ENCODE measurements at regions not wholly inside any gene's neighbourhood (a gene's known extent, or its start where the extent isn't known, plus 50 kb on each side); places are given as distances from the start of the nearest gene placed in this dataset.

- peak; percentile 41 for DNase-seq (ENCODE audit: low read depth)
Observed at GRCh38 chr10:128419466-128420019, 293.3 kb upstream of the MKI67 start.

GRCh38 chr10:128420623-128421022 lies 294.4 kb upstream of the MKI67 start:
- no peak for DNase-seq (ENCODE audit: low read depth)

GRCh38 chr10:128421371-128422160 lies 295.3 kb upstream of the MKI67 start:
- DNase-seq (ENCODE audit: low read depth), result no peak

GRCh38 chr10:128422190-128422589 lies 296.0 kb upstream of the MKI67 start:
- DNase-seq (ENCODE audit: low read depth), result no peak

GRCh38 chr10:128422999-128423398 lies 296.8 kb upstream of the MKI67 start:
- no peak for DNase-seq (ENCODE audit: low read depth)

- no peak for DNase-seq (ENCODE audit: low read depth)
Observed at GRCh38 chr10:128429321-128429720, 303.1 kb upstream of the MKI67 start.

GRCh38 chr10:128429835-128430513 lies 303.8 kb upstream of the MKI67 start:
- no peak for DNase-seq (ENCODE audit: low read depth)

- DNase-seq (ENCODE audit: low read depth), result no peak
Observed at GRCh38 chr10:128431083-128431482, 304.9 kb upstream of the MKI67 start.

- no peak for DNase-seq (ENCODE audit: low read depth)
Observed at GRCh38 chr10:128431506-128431905, 305.3 kb upstream of the MKI67 start.

- DNase-seq (ENCODE audit: low read depth), result no peak
Observed at GRCh38 chr10:128432011-128432410, 305.8 kb upstream of the MKI67 start.

GRCh38 chr10:128432423-128432822 lies 306.2 kb upstream of the MKI67 start:
- no peak for DNase-seq (ENCODE audit: low read depth)

GRCh38 chr10:128435811-128436210 lies 309.6 kb upstream of the MKI67 start:
- DNase-seq (ENCODE audit: low read depth), result no peak

GRCh38 chr10:128437786-128438345 lies 311.6 kb upstream of the MKI67 start:
- no peak for DNase-seq (ENCODE audit: low read depth)

GRCh38 chr10:128438417-128439063 lies 312.3 kb upstream of the MKI67 start:
- DNase-seq (ENCODE audit: low read depth), result no peak

- no peak for DNase-seq (ENCODE audit: low read depth)
Observed at GRCh38 chr10:128440513-128441160, 314.4 kb upstream of the MKI67 start.

- no peak for DNase-seq (ENCODE audit: low read depth)
Observed at GRCh38 chr10:128443925-128444518, 317.8 kb upstream of the MKI67 start.

GRCh38 chr10:128448796-128449195 lies 322.6 kb upstream of the MKI67 start:
- DNase-seq (ENCODE audit: low read depth), result no peak

- no peak for DNase-seq (ENCODE audit: low read depth)
Observed at GRCh38 chr10:128451879-128452278, 325.7 kb upstream of the MKI67 start.

- no peak for DNase-seq (ENCODE audit: low read depth)
Observed at GRCh38 chr10:128456271-128456670, 330.0 kb upstream of the MKI67 start.

- no peak for DNase-seq (ENCODE audit: low read depth)
Observed at GRCh38 chr10:128457136-128457535, 330.9 kb upstream of the MKI67 start.

GRCh38 chr10:128461991-128462390 lies 335.8 kb upstream of the MKI67 start:
- no peak for DNase-seq (ENCODE audit: low read depth)
